ENCODE measurements at regions not wholly inside any gene's neighbourhood (a gene's known extent, or its start where the extent isn't known, plus 50 kb on each side); places are given as distances from the start of the nearest gene placed in this dataset.

- TF ChIP-seq CTCF (IDR thresholded peaks at IDR 0.05; ENCODE audit: low read depth, low read length, missing input control) (no peak), TAF1 (conservative IDR thresholded peaks at IDR 0.05) (no peak), ZBTB33 (IDR thresholded peaks at IDR 0.05) (no peak), JUND (IDR thresholded peaks at IDR 0.05) (no peak), GABPA (IDR thresholded peaks at IDR 0.05 in 1 of 2, conservative IDR thresholded peaks at IDR 0.05 in 1 of 2) (no peak), ATF3 (IDR thresholded peaks at IDR 0.05) (no peak), FOXA1 (IDR thresholded peaks at IDR 0.05) (no peak), RAD21 (IDR thresholded peaks at IDR 0.05) (no peak), MAX (IDR thresholded peaks at IDR 0.05) (no peak), EGR1 (IDR thresholded peaks at IDR 0.05; ENCODE audit: low read depth in 2 of 2) (no peak), REST (IDR thresholded peaks at IDR 0.05) (no peak), YY1 (IDR thresholded peaks at IDR 0.05) (no peak), RXRA (IDR thresholded peaks at IDR 0.05) (no peak)
Observed at GRCh38 chr7:113610572-113610971, 308.2 kb downstream of the PPP1R3A start.

Data from liver (tissue), 3 donors.